OCI-LY7 (cell line): ENCODE measurements at regions not wholly inside any gene's neighbourhood (a gene's known extent, or its start where the extent isn't known, plus 50 kb on each side); places are given as distances from the start of the nearest gene placed in this dataset.

Experiments
- EZH2phosphoT487 ChIP-seq: fragments of 200-600 bp; sonication (generic); IDR thresholded peaks from 2 replicates; pipeline ENCODE4 v1.6.1; 2018; ENCODE audit warnings: low read depth, borderline replicate concordance, mild to moderate bottlenecking, mixed run types, antibody characterized with exemption, low read length, moderate library complexity, mixed read lengths
- TF ChIP-seq, protein P1 (sequence below): fragments of 200-600 bp; sonication (generic); conservative IDR thresholded peaks from 2 replicates; pipeline ENCODE4 v1.5.1; 2014; ENCODE audit warnings: mild to moderate bottlenecking, antibody characterized with exemption, low read length, moderate library complexity, mixed read lengths

DNA sequence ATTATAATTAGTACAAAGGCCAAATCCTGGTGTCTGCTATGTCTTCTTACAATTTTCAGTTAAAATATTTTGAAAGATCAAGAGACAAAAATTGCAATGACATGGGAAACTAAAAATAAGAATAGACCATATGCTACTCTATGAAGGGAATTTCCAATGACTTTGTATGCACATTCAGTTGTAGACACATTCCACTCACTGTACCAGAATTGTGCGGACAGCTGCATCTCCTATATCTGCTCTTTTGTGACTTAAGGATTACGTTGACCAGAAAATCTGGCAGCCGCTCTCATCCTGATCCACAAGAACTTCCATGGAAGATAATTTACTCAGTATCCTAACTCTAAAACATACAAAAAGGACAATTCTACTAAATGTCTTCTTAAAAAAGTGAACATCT lies 493.9 kb upstream of the KCNMB2 start:
- TF ChIP-seq, protein P1, sequence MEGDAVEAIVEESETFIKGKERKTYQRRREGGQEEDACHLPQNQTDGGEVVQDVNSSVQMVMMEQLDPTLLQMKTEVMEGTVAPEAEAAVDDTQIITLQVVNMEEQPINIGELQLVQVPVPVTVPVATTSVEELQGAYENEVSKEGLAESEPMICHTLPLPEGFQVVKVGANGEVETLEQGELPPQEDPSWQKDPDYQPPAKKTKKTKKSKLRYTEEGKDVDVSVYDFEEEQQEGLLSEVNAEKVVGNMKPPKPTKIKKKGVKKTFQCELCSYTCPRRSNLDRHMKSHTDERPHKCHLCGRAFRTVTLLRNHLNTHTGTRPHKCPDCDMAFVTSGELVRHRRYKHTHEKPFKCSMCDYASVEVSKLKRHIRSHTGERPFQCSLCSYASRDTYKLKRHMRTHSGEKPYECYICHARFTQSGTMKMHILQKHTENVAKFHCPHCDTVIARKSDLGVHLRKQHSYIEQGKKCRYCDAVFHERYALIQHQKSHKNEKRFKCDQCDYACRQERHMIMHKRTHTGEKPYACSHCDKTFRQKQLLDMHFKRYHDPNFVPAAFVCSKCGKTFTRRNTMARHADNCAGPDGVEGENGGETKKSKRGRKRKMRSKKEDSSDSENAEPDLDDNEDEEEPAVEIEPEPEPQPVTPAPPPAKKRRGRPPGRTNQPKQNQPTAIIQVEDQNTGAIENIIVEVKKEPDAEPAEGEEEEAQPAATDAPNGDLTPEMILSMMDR: no peak
- no peak for TF ChIP-seq EZH2phosphoT487
